ENCODE measurements at regions not wholly inside any gene's neighbourhood (a gene's known extent, or its start where the extent isn't known, plus 50 kb on each side); places are given as distances from the start of the nearest gene placed in this dataset.

DNA sequence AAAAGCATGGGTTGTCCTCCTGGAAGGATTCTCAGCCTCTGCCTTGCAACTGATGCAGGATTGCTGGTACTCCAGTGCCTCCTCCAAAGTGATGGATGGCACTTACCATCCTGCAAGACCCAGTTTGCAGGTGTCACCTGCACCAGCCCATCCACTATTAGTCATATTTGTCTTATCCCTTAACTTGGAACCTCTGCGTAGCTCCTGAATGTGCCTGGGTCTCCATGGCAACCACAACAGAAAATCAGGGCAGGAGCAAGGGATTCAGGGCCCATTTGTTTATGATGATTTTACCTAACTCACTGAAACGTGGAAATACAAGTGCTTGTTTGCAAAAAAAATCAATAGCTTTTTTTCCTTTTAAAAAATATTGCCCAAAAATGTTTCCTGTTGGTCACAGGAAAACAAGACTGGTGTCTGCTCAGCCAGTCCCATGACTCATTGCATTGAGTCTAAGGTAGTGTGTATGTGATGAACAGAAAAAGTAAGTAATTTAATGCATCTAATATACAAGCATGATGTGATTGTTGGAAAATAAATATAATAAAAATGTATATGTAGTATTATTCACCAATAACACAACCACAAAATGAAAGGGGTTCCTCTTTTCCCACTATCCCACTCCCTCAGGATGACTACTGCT, 1196.3 kb upstream of the TMEM132C start:
- DNase-seq (ENCODE audit: low read depth): peak; percentile 19

DNA sequence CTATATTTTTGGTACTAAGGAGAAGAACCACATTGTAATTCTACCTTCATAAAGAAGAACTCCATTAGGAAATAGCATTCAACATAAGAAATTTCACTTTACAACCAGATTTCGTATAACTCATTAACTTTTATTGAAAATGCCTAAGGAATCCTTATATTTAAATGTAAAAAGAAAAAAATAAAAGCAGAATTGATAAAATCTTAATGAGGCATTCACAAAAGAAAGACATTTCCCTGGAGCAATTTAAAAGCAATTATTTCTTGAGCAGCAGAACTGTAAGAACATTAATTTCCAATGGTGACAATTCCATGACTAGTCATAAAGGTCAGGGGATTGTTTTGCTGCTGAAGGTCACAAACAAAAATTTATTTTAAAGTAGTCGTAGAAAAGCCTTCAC, 1192.8 kb upstream of the TMEM132C start:
- DNase-seq (ENCODE audit: low read depth): no peak

DNA sequence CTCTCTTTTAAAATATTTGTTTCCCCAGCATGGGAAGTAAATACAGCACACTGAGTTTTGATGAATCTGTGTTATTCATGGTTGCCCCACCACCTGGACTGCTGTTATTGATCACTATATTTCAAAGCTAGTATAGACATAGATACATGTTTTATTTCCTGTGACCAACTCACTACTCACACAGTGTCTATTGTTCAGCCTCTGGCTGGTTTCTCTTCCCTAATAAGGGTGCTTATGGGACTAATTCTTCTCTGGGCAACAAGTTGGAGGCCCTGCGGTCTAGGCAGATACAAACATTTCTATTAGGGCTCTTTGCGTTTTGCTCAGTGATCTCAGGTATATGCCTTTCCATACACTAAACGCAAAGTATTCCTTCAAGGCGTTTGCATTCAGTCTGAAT, 1191.0 kb upstream of the TMEM132C start:
- DNase-seq (ENCODE audit: low read depth): no peak

DNA sequence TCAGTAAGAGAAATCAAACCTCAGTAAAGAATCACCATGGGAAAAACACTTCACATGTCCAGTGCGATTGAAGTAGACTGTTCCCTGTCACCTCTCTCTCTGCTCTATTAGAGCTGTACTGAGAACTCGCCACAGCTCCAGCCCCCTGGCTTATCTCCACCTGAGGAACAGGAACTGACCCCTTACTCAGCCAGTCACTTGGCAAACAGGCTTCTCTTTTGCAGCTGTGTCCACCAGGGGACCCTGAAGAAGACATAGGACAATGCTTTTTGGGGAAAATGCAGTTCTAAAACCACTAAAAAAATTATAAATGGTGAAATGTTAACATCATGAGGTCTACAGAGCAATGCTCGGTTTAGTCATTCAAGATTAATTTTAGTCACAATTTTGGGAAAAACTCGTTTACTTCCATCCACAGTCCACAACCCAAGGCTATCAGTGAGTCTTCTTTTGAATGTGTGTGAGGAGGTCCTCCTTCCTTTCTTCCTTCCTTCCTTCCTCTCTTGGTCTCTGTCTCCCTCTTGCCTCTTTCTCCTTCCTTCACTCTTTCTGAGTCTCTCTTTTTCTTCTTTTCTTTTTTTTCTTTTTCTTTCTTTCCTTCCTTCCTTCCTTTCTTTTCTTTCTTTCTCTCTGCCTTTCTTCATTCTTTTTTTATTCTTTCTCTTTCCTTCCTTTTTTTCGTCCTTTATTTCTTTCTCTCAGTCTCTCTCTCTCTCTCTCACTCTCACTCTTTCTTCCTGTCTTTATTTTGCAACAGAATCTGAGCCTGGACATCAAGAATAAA, 1189.5 kb upstream of the TMEM132C start:
- no peak for DNase-seq (ENCODE audit: low read depth)

DNA sequence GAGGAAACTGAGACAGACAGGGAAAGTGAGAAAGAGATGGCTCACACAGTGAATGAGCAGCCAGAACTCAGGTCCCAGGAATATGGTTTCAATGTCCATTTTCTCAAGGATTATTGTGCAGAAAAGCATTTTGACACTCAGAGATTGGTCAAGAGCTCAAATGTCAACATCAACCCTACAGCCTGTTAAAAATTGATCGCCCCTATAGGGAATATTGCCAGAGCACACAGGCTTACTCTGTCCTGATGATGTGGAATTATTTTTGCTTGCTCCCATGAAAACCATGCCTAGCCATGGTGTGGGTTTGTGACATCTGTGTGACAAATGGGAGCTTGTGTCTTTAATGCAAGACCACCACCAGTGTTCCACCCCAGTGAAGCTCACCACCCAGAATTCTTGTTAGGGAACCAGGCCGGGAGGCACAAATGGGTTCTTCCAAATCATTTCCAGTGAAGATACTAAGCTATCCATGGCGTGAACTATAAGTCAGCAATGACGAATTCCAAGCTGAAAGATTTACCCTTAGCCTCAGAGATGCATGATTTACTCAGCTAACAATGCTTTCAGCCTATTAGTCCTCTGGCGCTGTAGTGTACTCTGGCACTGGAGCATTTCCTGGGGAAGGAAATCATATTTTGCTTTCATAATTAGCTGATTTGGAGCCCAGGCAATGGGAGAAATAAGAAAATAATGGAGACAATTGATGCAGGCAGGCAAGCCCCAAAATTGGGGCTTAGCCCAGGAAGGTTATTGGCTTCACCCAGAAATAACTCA, 1188.2 kb upstream of the TMEM132C start:
- DNase-seq (ENCODE audit: low read depth): no peak

DNA sequence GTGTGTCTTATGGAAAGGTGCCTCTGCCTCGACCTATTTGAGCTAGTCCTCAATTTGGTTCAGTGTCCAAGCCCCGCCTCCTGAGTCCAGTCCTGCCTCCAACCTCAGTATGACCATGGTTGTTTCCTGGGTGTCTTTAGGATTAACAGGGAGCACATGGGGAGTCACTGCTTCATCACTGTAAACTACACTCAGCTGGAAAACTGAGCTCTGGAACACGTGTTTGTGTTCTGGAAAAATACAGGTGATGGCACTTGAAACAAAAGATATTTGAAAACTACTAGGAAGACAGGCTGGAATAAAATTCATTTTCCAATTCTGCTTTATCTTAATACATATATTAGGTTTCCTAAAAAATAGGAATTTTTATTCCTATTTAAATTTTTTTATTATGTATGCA, 1187.3 kb upstream of the TMEM132C start:
- DNase-seq (ENCODE audit: low read depth): no peak

DNA sequence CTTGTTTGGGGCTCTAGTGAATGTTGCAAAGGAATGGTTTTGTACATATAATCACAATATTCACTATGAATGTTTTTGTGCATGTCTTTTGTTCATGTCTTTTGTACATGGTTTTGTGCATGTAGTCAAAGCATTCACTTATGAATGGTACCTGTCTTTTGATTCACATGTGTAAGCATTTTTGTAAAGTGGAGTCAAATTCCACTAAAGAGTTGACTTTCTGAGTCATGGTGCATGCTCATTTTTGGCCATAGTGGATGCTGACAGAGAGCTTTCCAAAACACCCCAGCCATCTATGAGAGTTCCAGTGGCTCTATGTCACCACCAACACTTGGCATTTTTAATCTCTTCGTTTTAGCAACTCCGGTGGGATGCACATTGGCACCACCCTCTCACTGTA, 1185.9 kb upstream of the TMEM132C start:
- DNase-seq (ENCODE audit: low read depth): peak; percentile 7

DNA sequence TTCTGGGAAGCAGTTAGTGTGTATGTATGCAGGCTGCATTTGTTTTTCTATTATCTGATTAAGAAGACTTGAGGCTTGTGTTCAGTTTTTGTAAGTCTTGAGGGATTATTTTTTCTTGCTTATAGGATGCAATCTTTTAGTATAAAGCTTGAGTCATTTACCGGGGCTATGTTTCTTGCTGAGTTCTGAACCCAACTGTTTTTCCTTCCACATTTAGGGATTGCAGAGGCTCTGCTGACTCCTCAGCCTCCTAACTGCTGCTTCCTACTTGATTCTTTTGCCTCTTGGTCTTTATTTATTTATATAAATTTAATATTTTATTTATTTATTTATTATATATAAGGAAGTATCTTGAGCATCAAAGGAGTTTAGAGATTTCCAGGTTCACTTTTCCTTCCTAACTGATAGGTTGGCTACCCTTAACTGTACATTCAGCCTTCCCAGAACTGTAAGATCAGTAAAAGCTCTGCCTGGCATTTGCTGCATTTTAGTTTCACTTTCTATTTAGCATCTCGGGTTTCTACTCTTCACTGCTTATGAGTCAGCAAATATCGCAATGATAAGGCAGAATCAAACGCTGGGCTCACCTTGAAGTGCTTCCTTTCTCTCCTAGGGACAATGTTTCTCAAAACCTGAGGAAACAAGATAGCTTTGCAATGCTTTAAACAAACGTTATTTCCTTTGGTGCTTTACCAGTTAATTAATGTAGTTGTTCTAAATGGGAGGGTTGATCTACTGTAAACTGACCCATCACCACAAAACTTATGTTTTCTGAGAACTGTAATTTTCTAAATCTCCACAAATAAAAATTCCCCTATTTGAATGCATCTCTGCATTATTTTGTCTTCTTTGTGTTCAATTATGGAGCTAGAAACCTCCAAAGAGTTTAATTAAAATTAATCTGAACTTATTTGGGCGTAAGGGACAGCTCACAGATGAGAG, 1183.7 kb upstream of the TMEM132C start:
- DNase-seq (ENCODE audit: low read depth): peak; percentile 86

DNA sequence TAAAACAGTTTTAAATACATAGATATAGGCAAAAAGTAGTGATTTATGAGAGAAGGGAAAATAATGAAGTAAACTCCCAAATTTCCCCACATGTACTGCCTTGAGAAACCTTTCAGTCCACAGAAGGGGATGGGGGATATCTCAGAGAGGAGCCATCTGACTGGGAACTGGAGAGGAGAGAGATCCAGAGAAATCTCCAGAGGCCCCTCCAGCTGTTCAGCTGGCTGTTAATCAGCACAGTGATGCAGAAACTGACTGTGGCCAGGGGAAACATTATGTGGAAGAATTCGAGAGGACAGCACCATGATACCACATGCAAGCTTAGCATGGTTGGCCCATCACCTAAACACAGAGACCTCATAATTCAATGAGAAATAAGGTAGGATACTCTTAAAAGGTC, 1165.9 kb upstream of the TMEM132C start:
- DNase-seq (ENCODE audit: low read depth): no peak

DNA sequence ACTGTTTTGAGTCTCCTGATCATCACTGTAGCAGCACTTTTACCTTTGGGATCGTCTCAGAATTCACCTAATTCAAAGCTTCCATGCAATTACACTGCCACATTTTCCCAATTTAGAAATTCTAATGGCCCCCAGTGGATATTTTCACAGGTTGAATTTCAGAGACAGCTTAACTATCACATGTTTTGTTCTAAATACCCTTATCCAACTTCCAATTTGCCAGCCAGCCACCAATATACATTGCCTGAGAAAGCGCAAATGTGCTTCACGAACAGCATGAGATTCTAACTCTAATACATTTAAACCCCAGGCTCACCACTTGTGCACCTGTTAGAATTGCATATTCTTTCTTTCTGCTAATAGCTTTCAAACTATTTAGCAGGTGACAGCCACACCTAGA, 1160.9 kb upstream of the TMEM132C start:
- no peak for DNase-seq (ENCODE audit: low read depth)

DNA sequence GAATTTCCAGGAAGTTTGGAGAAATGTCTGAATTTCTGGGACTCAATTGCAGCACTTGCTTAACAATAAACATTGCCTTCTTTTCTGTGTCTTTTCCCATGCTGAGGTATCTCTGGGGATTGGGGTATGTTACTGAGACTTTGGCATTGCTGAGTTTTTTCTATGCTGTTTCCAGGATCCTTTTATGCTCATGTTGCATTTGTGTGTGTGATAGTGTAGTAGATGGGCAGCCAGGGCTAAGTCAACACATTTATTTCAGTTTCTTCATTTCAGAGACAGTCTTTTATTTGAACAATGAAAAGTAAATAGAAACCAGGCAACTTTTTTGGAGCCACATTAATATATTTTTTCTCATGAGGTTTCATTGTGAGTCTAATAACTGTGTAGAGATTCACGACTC, 1160.3 kb upstream of the TMEM132C start:
- no peak for DNase-seq (ENCODE audit: low read depth)

DNA sequence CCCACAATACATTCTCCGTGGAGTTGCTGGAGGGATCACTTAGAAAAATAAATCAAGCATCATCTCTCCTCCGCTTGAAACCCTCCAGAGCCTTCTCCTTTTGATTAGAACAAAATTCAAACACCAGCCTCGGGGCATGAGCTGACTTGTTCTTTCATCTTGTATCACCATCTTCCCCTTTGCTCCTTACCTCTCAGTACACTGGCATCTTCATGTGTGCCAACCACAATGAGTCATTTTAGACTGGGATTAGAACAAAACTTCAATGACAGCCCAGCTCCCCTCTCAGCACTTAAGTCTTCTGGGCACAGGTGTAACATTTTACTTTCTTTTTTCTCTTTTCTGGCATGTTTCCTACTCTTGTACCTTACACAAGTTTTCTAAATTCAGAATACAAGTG, 1159.2 kb upstream of the TMEM132C start:
- DNase-seq (ENCODE audit: low read depth): peak; percentile 83

DNA sequence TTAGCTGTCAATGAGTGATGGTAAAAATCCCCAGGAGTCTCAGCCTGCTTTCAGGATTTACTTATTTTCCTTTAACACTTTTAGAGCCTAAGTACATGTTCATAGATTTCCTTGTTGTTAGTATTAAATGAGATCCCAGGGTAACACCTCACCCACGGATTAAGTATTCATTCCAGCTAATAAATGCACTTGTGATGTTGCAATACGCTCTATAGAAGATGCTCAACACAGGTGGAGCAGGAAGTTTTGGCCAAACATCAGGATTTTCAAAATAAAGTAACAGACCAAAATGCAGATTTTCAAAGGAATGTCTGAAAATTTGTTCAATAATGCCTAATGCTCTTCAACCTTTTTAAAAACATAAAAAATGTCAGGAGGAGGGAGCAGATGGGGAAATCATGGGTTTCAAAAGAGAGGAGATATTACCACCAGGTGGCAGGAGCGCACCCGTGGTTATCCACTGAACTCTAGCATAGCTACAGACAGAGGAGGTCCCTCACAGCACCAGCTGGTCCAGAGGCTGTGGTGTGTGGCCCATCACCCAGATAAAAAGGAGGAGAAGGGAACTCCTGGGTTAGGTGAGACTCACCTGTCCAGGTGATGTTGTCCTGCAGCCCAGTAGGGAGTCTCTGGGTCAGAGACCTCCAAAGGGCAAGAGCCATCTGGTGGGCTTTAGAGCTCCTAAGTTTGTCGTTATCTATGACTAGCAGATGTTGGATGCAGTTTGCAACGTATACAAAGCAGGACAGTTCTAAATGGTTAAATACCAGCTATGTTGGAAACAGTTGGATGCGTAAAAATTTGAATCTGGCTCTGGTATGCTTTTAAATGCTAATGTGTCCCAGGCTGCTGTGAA, 1158.4 kb upstream of the TMEM132C start:
- DNase-seq (ENCODE audit: low read depth): peak; percentile 60

DNA sequence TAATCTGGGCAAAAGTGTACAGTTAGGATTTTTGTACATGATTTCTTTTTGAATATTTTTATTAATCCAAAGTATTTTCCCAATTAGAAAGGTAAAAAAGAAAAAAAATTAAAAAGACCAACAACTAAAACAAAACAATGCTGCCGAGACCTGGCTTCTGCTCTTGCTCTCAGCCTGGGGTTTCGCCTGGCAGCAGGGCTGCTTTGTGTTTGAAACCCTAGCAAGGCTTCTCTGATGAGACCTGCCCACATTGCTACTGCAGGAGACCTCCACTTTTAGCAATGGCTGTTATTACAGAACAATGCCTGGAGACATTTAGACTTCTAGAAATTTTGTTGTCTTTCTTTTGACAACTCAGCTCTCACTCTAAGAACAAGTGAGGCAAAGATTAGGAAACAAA, 1153.0 kb upstream of the TMEM132C start:
- no peak for DNase-seq (ENCODE audit: low read depth)

DNA sequence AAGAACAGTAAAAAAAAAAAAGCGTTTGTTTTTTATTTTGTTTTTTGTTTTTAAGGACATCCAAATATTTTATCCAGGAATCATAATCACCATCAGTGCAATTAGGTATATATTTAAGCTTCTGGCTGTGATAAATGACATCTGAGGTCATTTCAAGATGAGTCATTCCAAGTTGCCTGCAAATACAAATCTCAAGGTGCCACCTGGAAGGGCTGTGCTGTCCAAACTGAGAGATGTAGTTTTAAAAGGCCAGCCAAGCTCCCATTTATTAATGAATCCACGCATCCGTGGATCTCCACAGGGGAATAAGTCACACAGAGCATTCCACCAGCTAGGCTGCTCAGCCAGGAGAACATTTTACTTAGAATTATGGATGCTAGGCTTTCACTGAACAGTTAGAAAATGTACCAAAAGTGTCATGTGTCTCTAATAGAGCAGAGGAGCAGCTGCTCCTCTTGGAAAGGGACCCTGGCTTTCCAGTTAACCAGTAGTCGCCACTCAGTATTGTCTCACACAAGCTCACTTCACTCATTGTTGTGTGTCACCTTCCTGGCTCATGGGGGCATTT, 1151.4 kb upstream of the TMEM132C start:
- peak; percentile 29 for DNase-seq (ENCODE audit: low read depth)

DNA sequence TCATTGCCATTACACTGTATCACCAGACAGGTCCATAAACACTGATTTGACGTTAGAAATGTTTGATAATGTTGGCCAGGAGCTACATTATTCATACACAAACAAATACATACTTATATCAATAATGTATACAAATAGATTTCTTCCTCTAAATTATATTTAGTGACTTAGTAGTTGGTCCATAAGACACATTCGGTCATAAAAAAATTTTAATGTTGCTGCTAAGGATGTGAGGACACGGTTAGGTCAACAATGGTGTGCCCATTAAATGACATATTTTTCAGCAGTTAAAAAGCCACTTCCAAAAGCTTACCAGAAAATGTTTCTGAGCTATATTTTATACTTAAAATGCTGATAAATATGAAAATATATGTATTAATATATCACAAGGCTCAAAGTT, 1148.7 kb upstream of the TMEM132C start:
- DNase-seq (ENCODE audit: low read depth): no peak

DNA sequence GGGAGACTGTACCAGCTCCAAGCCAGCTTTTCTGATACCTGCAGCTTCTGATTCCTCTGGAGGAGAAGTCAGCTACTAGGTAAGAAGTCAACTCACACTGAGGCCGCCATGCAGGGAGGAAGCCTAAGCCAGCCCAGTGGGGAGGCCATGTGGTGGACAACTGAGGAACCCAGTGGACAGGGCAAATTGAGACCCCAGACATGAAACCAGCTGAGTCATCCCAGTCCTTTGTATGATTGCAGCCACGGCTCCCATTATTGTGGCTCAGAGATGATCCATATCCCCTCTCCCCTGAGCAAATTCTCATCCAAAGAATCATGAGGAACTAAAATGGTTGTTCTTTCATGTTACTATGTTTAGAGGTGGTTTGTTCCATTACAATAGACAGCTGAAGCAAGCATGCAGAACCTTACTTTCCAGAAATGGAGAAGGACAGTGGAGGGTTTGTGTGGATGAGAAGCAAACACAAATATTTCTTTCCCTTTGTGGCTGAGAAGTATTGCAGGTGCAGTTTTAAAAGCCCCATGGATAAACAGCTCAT, 1147.3 kb upstream of the TMEM132C start:
- DNase-seq (ENCODE audit: low read depth): no peak

DNA sequence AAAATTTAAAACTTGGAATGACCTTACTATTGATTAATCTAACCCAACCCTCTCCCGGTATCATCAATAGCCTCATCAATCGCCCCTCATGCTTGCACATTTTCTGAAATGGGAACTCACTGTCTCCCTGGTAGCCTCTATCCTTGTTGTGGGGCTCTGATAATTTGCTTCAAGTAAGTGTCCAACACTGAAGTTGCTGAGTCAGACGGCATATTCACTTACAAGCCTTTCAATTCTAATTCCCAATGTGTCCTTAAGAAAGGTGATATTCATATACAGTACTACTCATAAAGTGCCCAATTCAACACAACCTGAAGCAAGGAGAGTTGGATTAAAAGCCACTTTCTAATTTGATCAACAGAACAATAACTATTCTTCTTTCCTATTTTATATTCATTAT, 1146.1 kb upstream of the TMEM132C start:
- no peak for DNase-seq (ENCODE audit: low read depth)

DNA sequence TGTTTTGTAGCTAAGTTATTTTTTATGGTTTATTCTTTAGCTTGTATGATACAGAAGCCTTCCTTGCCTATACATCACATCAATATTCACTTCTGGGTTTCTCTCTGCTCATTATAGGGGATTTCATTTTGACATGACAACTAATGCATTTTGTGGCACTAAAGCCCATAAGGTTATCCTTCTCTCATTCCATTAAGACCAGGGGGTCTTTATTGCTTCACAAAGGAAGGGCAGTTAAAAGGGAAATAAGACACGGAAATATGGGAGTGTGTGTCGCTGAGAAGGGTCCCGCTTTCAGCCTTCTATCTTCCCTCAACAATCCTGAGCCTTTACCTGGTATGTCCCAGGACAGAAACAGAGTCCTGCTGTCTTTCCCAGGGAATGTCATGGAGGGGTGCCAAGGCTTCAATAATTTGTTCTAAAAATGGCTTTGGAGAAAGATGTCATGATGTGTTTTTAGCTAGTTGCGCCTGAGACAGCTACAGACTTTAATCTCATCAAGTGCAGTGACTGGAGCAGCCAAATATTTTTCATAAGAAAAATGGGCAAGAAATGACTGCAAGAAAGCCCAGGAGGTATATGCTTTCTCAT, 1145.4 kb upstream of the TMEM132C start:
- DNase-seq (ENCODE audit: low read depth): no peak
